IPS-18a (cell line): ENCODE measurements at regions not wholly inside any gene's neighbourhood (a gene's known extent, or its start where the extent isn't known, plus 50 kb on each side); places are given as distances from the start of the nearest gene placed in this dataset.

Experiments used
- H3K27ac ChIP-seq: one replicate; pipeline ENCODE4 v1.5.1; 2013; ENCODE audit warnings: low read length
- H3K27me3 ChIP-seq: one replicate; pipeline ENCODE4 v1.6.1; 2013; ENCODE audit warnings: mild to moderate bottlenecking, low read length; ENCODE audit not compliant: control insufficient read depth, insufficient read depth
- H3K36me3 ChIP-seq: one replicate; pipeline ENCODE4 v1.6.1; 2013; ENCODE audit warnings: low read depth, low read length; ENCODE audit not compliant: control insufficient read depth
- H3K4me1 ChIP-seq: one replicate; pipeline ENCODE4 v1.6.1; 2013; ENCODE audit warnings: low read depth, low read length; ENCODE audit not compliant: control insufficient read depth
- H3K4me3 ChIP-seq: one replicate; pipeline ENCODE4 v1.5.1; 2013; ENCODE audit warnings: low read length
- H3K9ac ChIP-seq: one replicate; pipeline ENCODE4 v1.6.1; 2013; ENCODE audit warnings: mild to moderate bottlenecking, low read length, moderate library complexity
- H3K9me3 ChIP-seq: one replicate; pipeline ENCODE4 v1.6.1; 2013; ENCODE audit warnings: low read depth, low read length; ENCODE audit not compliant: control insufficient read depth

- Histone ChIP-seq H3K27me3 (no peaks in the 10 kb centered on the region), H3K4me1 (peaks cover 36% of the 10 kb centered on the region), H3K4me3 (no peak overlapping the region), H3K27ac (no peak overlapping the region), H3K9me3 (no peaks in the 10 kb centered on the region), H3K9ac (no peak overlapping the region), H3K36me3 (no peaks in the 10 kb centered on the region)
Measured at GRCh38 chr3:82999777-83000176, 1238.3 kb upstream of the GBE1 start.

GRCh38 chr3:82978368-82978767 is 1216.9 kb upstream of the GBE1 start:
- Histone ChIP-seq H3K4me1 (no peaks in the 10 kb centered on the region), H3K9me3 (no peaks in the 10 kb centered on the region), H3K36me3 (no peaks in the 10 kb centered on the region), H3K4me3 (no peak overlapping the region), H3K27ac (no peak overlapping the region), H3K27me3 (no peaks in the 10 kb centered on the region), H3K9ac (no peak overlapping the region)

GRCh38 chr3:82977871-82978270 is 1216.4 kb upstream of the GBE1 start:
- H3K27ac ChIP-seq, result no peak overlapping the region
- H3K36me3 ChIP-seq, result no peaks in the 10 kb centered on the region
- H3K9me3 ChIP-seq, result no peaks in the 10 kb centered on the region
- no peak overlapping the region for H3K9ac ChIP-seq
- H3K27me3 ChIP-seq, result no peaks in the 10 kb centered on the region
- H3K4me3 ChIP-seq, result no peak overlapping the region
- H3K4me1 ChIP-seq, result no peaks in the 10 kb centered on the region

- H3K4me3 ChIP-seq, result no peak overlapping the region
- H3K27ac ChIP-seq, result no peak overlapping the region
- no peaks in the 10 kb centered on the region for H3K9me3 ChIP-seq
- no peaks in the 10 kb centered on the region for H3K27me3 ChIP-seq
- no peak overlapping the region for H3K9ac ChIP-seq
- no peaks in the 10 kb centered on the region for H3K4me1 ChIP-seq
- no peaks in the 10 kb centered on the region for H3K36me3 ChIP-seq
Measured at GRCh38 chr3:82973791-82974190, 1212.3 kb upstream of the GBE1 start.

GRCh38 chr3:82960379-82960778 is 1198.9 kb upstream of the GBE1 start:
- Histone ChIP-seq H3K9me3 (no peaks in the 10 kb centered on the region), H3K27ac (no peak overlapping the region), H3K4me3 (no peak overlapping the region), H3K36me3 (no peaks in the 10 kb centered on the region), H3K9ac (no peak overlapping the region), H3K27me3 (no peaks in the 10 kb centered on the region), H3K4me1 (peaks cover 5% of the 10 kb centered on the region)

- H3K4me1 ChIP-seq, result peaks cover 1% of the 10 kb centered on the region
- H3K36me3 ChIP-seq, result no peaks in the 10 kb centered on the region
- no peak overlapping the region for H3K27ac ChIP-seq
- H3K27me3 ChIP-seq, result no peaks in the 10 kb centered on the region
- H3K4me3 ChIP-seq, result no peak overlapping the region
- no peak overlapping the region for H3K9ac ChIP-seq
- no peaks in the 10 kb centered on the region for H3K9me3 ChIP-seq
Measured at GRCh38 chr3:82957696-82958095, 1196.3 kb upstream of the GBE1 start.

GRCh38 chr3:82957079-82957478 is 1195.6 kb upstream of the GBE1 start:
- Histone ChIP-seq H3K9ac (no peak overlapping the region), H3K4me3 (no peak overlapping the region), H3K27ac (no peak overlapping the region), H3K36me3 (no peaks in the 10 kb centered on the region), H3K4me1 (no peaks in the 10 kb centered on the region), H3K27me3 (no peaks in the 10 kb centered on the region), H3K9me3 (no peaks in the 10 kb centered on the region)

- no peak overlapping the region for H3K9ac ChIP-seq
- H3K27me3 ChIP-seq, result no peaks in the 10 kb centered on the region
- H3K4me1 ChIP-seq, result no peaks in the 10 kb centered on the region
- H3K9me3 ChIP-seq, result no peaks in the 10 kb centered on the region
- no peak overlapping the region for H3K27ac ChIP-seq
- no peaks in the 10 kb centered on the region for H3K36me3 ChIP-seq
- no peak overlapping the region for H3K4me3 ChIP-seq
Measured at GRCh38 chr3:82954486-82954885, 1193.0 kb upstream of the GBE1 start.

- Histone ChIP-seq H3K9me3 (peaks cover 8% of the 10 kb centered on the region), H3K4me3 (no peak overlapping the region), H3K9ac (no peak overlapping the region), H3K27ac (no peak overlapping the region), H3K36me3 (no peaks in the 10 kb centered on the region), H3K27me3 (no peaks in the 10 kb centered on the region), H3K4me1 (no peaks in the 10 kb centered on the region)
Measured at GRCh38 chr3:82942041-82942440, 1180.6 kb upstream of the GBE1 start.

- Histone ChIP-seq H3K36me3 (no peaks in the 10 kb centered on the region), H3K27me3 (no peaks in the 10 kb centered on the region), H3K4me3 (no peak overlapping the region), H3K27ac (no peak overlapping the region), H3K9ac (no peak overlapping the region), H3K4me1 (no peaks in the 10 kb centered on the region), H3K9me3 (peaks cover 8% of the 10 kb centered on the region)
Measured at GRCh38 chr3:82940124-82940523, 1178.7 kb upstream of the GBE1 start.

GRCh38 chr3:82939491-82940097 is 1178.1 kb upstream of the GBE1 start:
- Histone ChIP-seq H3K27ac (no peak overlapping the region), H3K9ac (no peak overlapping the region), H3K36me3 (no peaks in the 10 kb centered on the region), H3K4me1 (no peaks in the 10 kb centered on the region), H3K27me3 (no peaks in the 10 kb centered on the region), H3K9me3 (peaks cover 3% of the 10 kb centered on the region), H3K4me3 (no peak overlapping the region)

GRCh38 chr3:82938821-82939328 is 1177.4 kb upstream of the GBE1 start:
- Histone ChIP-seq H3K9me3 (no peaks in the 10 kb centered on the region), H3K36me3 (no peaks in the 10 kb centered on the region), H3K4me1 (no peaks in the 10 kb centered on the region), H3K27me3 (no peaks in the 10 kb centered on the region), H3K9ac (no peak overlapping the region), H3K27ac (no peak overlapping the region), H3K4me3 (no peak overlapping the region)
